Epithelial cell of proximal tubule (primary cell): ENCODE measurements at regions not wholly inside any gene's neighbourhood (a gene's known extent, or its start where the extent isn't known, plus 50 kb on each side); places are given as distances from the start of the nearest gene placed in this dataset.

ENCODE experiments used
- DNase-seq: peaks from one replicate; pipeline ENCODE4 v3.0.0-alpha.2; 2011; ENCODE audit warnings: low read depth
- H3K4me3 ChIP-seq: 2 replicates; pipeline ENCODE4 v1.5.1; 2011; ENCODE audit warnings: low read depth, mild to moderate bottlenecking, low read length
- CTCF ChIP-seq: conservative IDR thresholded peaks from 2 replicates; pipeline ENCODE4 v1.5.1; 2012; ENCODE audit warnings: low read depth, mild to moderate bottlenecking, low read length

- no peak overlapping the region for H3K4me3 ChIP-seq
- TF ChIP-seq CTCF = no peak
- no peak for DNase-seq
Observed at GRCh38 chr13:74523057-74523456, 388.9 kb upstream of the KLF12 start.

- no peak for DNase-seq
- no peak overlapping the region for H3K4me3 ChIP-seq
Observed at GRCh38 chr13:74511523-74511922, 377.3 kb upstream of the KLF12 start.

GRCh38 chr13:74487091-74487722 lies 353.0 kb upstream of the KLF12 start:
- DNase-seq = no peak
- H3K4me3 ChIP-seq = no peak overlapping the region
- TF ChIP-seq CTCF = no peak

More at GRCh38 chr13:74511523-74511922, 377.3 kb upstream of the KLF12 start:
- TF ChIP-seq CTCF = no peak

GRCh38 chr13:74485757-74486156 lies 351.6 kb upstream of the KLF12 start:
- no peak overlapping the region for H3K4me3 ChIP-seq
- TF ChIP-seq CTCF = no peak
- no peak for DNase-seq

- H3K4me3 ChIP-seq = no peak overlapping the region
- no peak for DNase-seq
- TF ChIP-seq CTCF = no peak
Observed at GRCh38 chr13:74479124-74479523, 344.9 kb upstream of the KLF12 start.

- H3K4me3 ChIP-seq = no peak overlapping the region
- DNase-seq = no peak
- no peak for TF ChIP-seq CTCF
Observed at GRCh38 chr13:74476788-74477187, 342.6 kb upstream of the KLF12 start.

GRCh38 chr13:74476365-74476764 lies 342.2 kb upstream of the KLF12 start:
- no peak for DNase-seq
- no peak for TF ChIP-seq CTCF
- no peak overlapping the region for H3K4me3 ChIP-seq
